ENCODE measurements at regions not wholly inside any gene's neighbourhood (a gene's known extent, or its start where the extent isn't known, plus 50 kb on each side); places are given as distances from the start of the nearest gene placed in this dataset.

DNA sequence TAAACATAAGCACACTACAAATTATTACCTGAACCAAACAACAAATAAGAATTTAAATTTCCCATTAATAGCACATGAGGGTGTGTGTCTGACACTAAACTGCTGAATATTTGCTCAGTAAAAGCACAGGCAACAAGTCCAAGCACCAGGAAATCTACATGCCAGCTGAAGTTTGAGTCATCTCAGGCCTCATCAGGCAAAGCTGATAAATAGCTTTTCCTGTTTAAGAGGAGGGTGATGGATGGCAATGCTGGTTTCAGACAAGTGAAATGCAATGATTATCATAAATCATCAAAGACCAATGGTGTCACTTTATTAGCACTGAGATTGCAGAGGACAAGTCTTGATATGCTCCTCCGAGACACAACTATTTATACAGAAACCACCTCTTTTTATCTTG lies 1668.0 kb upstream of the C9orf72 start:
- H2BK120ac ChIP-seq (ENCODE audit: low read depth, low read length) = no peak overlapping the region
- no peak overlapping the region for H3K4ac ChIP-seq (ENCODE audit: low read depth, low read length)
- TF ChIP-seq POLR2A (IDR thresholded peaks at IDR 0.05; ENCODE audit: low read depth, low read length) = no peak
- TF ChIP-seq, protein P1, sequence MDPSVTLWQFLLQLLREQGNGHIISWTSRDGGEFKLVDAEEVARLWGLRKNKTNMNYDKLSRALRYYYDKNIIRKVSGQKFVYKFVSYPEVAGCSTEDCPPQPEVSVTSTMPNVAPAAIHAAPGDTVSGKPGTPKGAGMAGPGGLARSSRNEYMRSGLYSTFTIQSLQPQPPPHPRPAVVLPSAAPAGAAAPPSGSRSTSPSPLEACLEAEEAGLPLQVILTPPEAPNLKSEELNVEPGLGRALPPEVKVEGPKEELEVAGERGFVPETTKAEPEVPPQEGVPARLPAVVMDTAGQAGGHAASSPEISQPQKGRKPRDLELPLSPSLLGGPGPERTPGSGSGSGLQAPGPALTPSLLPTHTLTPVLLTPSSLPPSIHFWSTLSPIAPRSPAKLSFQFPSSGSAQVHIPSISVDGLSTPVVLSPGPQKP (IDR thresholded peaks at IDR 0.05; ENCODE audit: borderline replicate concordance, low read depth, low read length) = no peak
- TF ChIP-seq RFX5 (IDR thresholded peaks at IDR 0.05; ENCODE audit: low read depth, low read length) = no peak
- TF ChIP-seq MAFK (IDR thresholded peaks at IDR 0.05; ENCODE audit: low read depth, low read length) = no peak
- TF ChIP-seq, protein P2, sequence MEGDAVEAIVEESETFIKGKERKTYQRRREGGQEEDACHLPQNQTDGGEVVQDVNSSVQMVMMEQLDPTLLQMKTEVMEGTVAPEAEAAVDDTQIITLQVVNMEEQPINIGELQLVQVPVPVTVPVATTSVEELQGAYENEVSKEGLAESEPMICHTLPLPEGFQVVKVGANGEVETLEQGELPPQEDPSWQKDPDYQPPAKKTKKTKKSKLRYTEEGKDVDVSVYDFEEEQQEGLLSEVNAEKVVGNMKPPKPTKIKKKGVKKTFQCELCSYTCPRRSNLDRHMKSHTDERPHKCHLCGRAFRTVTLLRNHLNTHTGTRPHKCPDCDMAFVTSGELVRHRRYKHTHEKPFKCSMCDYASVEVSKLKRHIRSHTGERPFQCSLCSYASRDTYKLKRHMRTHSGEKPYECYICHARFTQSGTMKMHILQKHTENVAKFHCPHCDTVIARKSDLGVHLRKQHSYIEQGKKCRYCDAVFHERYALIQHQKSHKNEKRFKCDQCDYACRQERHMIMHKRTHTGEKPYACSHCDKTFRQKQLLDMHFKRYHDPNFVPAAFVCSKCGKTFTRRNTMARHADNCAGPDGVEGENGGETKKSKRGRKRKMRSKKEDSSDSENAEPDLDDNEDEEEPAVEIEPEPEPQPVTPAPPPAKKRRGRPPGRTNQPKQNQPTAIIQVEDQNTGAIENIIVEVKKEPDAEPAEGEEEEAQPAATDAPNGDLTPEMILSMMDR (conservative IDR thresholded peaks at IDR 0.05; ENCODE audit: low read depth, low read length) = no peak
- no peak for TF ChIP-seq SMC3 (IDR thresholded peaks at IDR 0.05; ENCODE audit: low read depth, low read length)
- no peak for TF ChIP-seq RAD21 (IDR thresholded peaks at IDR 0.05; ENCODE audit: low read length)
- no peak for TF ChIP-seq RCOR1 (IDR thresholded peaks at IDR 0.05; ENCODE audit: insufficient replicate concordance, low read length)
- TF ChIP-seq, protein P3, sequence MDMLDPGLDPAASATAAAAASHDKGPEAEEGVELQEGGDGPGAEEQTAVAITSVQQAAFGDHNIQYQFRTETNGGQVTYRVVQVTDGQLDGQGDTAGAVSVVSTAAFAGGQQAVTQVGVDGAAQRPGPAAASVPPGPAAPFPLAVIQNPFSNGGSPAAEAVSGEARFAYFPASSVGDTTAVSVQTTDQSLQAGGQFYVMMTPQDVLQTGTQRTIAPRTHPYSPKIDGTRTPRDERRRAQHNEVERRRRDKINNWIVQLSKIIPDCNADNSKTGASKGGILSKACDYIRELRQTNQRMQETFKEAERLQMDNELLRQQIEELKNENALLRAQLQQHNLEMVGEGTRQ (IDR thresholded peaks at IDR 0.05; ENCODE audit: low read depth, low read length) = no peak
- no peak for TF ChIP-seq BHLHE40 (IDR thresholded peaks at IDR 0.05; ENCODE audit: low read depth, low read length)
- no peak for TF ChIP-seq CHD1 (IDR thresholded peaks at IDR 0.05; ENCODE audit: low read depth, low read length)
- no peak for TF ChIP-seq MXI1 (IDR thresholded peaks at IDR 0.05; ENCODE audit: borderline replicate concordance, low read depth, low read length)
- no peak for TF ChIP-seq FOS (IDR thresholded peaks at IDR 0.05; ENCODE audit: low read depth, low read length)
- ATAC-seq (ENCODE audit: low read depth) (no peak), DNase-seq (no peak)
- no TSS peak for BruUV-seq (replicated peaks)
- H4K20me1 ChIP-seq (ENCODE audit: insufficient read depth, low read length) = no peaks in the 10 kb centered on the region
- H2BK5ac ChIP-seq (ENCODE audit: low read depth, low read length, poor library complexity, severe bottlenecking) = no peak overlapping the region
- no peak overlapping the region for H3K18ac ChIP-seq (ENCODE audit: low read depth, low read length)
- in situ Hi-C loops (cut with MboI; ENCODE audit: low sequenced_read_pairs) (no loop called here), intact Hi-C loops (cut with micrococcal nuclease) (no loop called here), dilution Hi-C loops (cut with HindIII; ENCODE audit: low sequenced_read_pairs, unreplicated experiment) (no loop called here)
- ChIA-PET POLR2A (ENCODE audit: unreplicated experiment) (no interaction called here), CTCF (no interaction called here)
- no peak overlapping the region for H3K56ac ChIP-seq (ENCODE audit: extremely low read depth, insufficient read depth, low read length)
- H3K14ac ChIP-seq (replicated peaks; ENCODE audit: low read depth, low read length) = no peak overlapping the region
- no peak overlapping the region for H2BK20ac ChIP-seq (ENCODE audit: low read depth, low read length)
- H3K79me1 ChIP-seq (ENCODE audit: low read depth in 1 of 2, low read length in 2 of 2) = no peaks in the 10 kb centered on the region
- no peak overlapping the region for H3K27ac ChIP-seq (ENCODE audit: insufficient read depth, low read length)
- no peak overlapping the region for H4K91ac ChIP-seq (ENCODE audit: insufficient read depth, low read depth, low read length)
- H3K4me3 ChIP-seq (ENCODE audit: insufficient read depth, low read depth, low read length) = no peak overlapping the region
- H3K27me3 ChIP-seq (ENCODE audit: control insufficient read depth, insufficient read depth, low read length) = no peaks in the 10 kb centered on the region
- H3K23ac ChIP-seq (ENCODE audit: low read depth, low read length) = no peak overlapping the region
- no peak overlapping the region for H3K9ac ChIP-seq (ENCODE audit: low read depth, low read length)
- no CpG with 5 or more reads among the region's 1 CpG for WGBS, 2 experiments (ENCODE audit: extremely low coverage in 2 of 2, insufficient read length in 1 of 2)
- no peak overlapping the region for H4K5ac ChIP-seq (ENCODE audit: low read depth, low read length)
- no peak overlapping the region for H3K4me2 ChIP-seq (ENCODE audit: low read depth, low read length)
- no peaks in the 10 kb centered on the region for H3K36me3 ChIP-seq (ENCODE audit: control insufficient read depth, insufficient read depth, low read length)
- no peak overlapping the region for H2BK15ac ChIP-seq (ENCODE audit: low read depth, low read length)
- no peak overlapping the region for H2AK5ac ChIP-seq (ENCODE audit: low read depth, low read length)
- H2AK9ac ChIP-seq (replicated peaks; ENCODE audit: low read depth, low read length, poor library complexity) = no peak overlapping the region
- H3K9me1 ChIP-seq (ENCODE audit: insufficient read depth, low read length) = no peaks in the 10 kb centered on the region
- H3K4me1 ChIP-seq (ENCODE audit: control insufficient read depth, insufficient read depth, low read length) = no peaks in the 10 kb centered on the region
- no peak overlapping the region for H4K8ac ChIP-seq (ENCODE audit: low read depth in 2 of 2, low read length in 2 of 2)
- H3K9me3 ChIP-seq (ENCODE audit: control insufficient read depth, insufficient read depth, low read length) = 0 out of 2 replicates have a peak, but pooled peaks cover 2% of the 10 kb centered on the region
- no peak overlapping the region for H2AFZ ChIP-seq (replicated peaks; ENCODE audit: low read length, poor library complexity)
